HUES6 (cell line): ENCODE measurements at regions not wholly inside any gene's neighbourhood (a gene's known extent, or its start where the extent isn't known, plus 50 kb on each side); places are given as distances from the start of the nearest gene placed in this dataset.
"Not testable (repeated sequence)": the region's sequence is repeated elsewhere in the genome, so short reads cannot be mapped to it uniquely, and the experiment has no call there.

ENCODE experiments used
- H3K27ac ChIP-seq: 2 replicates; pipeline ENCODE4 v1.7.0; 2013; ENCODE audit warnings: low read depth, mild to moderate bottlenecking, low read length, inconsistent platforms
- H3K27me3 ChIP-seq: 2 replicates; pipeline ENCODE4 v1.6.1; 2013; ENCODE audit warnings: low read length; ENCODE audit not compliant: control insufficient read depth, insufficient read depth
- H3K36me3 ChIP-seq: 2 replicates; pipeline ENCODE4 v1.6.1; 2013; ENCODE audit warnings: low read length; ENCODE audit not compliant: control insufficient read depth, insufficient read depth
- H3K4me1 ChIP-seq: 2 replicates; pipeline ENCODE4 v1.6.1; 2013; ENCODE audit warnings: low read length; ENCODE audit not compliant: control insufficient read depth, insufficient read depth
- H3K4me3 ChIP-seq: 2 replicates; pipeline ENCODE4 v1.5.1; 2013; ENCODE audit warnings: low read depth, low read length
- H3K9ac ChIP-seq: one replicate; pipeline ENCODE4 v1.6.1; 2013; ENCODE audit warnings: mild to moderate bottlenecking, low read length
- H3K9me3 ChIP-seq: 2 replicates; pipeline ENCODE4 v1.6.1; 2013; ENCODE audit warnings: low read depth, low read length; ENCODE audit not compliant: control insufficient read depth, insufficient read depth

- not testable (repeated sequence) for H3K9ac ChIP-seq, H3K27me3 ChIP-seq, H3K9me3 ChIP-seq, H3K4me3 ChIP-seq, H3K27ac ChIP-seq, H3K4me1 ChIP-seq, H3K36me3 ChIP-seq
Measured at GRCh38 chr21:5118296-5118679, 5403.1 kb upstream of the TPTE start.

- not testable (repeated sequence) for H3K9me3 ChIP-seq, H3K27ac ChIP-seq, H3K4me1 ChIP-seq, H3K36me3 ChIP-seq, H3K27me3 ChIP-seq, H3K4me3 ChIP-seq, H3K9ac ChIP-seq
Measured at GRCh38 chr21:5119179-5119578, 5402.2 kb upstream of the TPTE start.

- H3K27me3 ChIP-seq, H3K27ac ChIP-seq, H3K4me1 ChIP-seq, H3K9me3 ChIP-seq, H3K36me3 ChIP-seq, H3K4me3 ChIP-seq, H3K9ac ChIP-seq: not testable (repeated sequence)
Measured at GRCh38 chr21:5121399-5121798, 5400.0 kb upstream of the TPTE start.

GRCh38 chr21:5121849-5122248 is 5399.5 kb upstream of the TPTE start:
- H3K4me3 ChIP-seq, H3K27ac ChIP-seq: not testable (repeated sequence)

GRCh38 chr21:5123655-5124054 is 5397.7 kb upstream of the TPTE start:
- H3K4me1 ChIP-seq, H3K9ac ChIP-seq, H3K4me3 ChIP-seq, H3K9me3 ChIP-seq, H3K27ac ChIP-seq, H3K36me3 ChIP-seq, H3K27me3 ChIP-seq: not testable (repeated sequence)

More at GRCh38 chr21:5121849-5122248, 5399.5 kb upstream of the TPTE start:
- not testable (repeated sequence) for H3K36me3 ChIP-seq, H3K4me1 ChIP-seq, H3K27me3 ChIP-seq, H3K9ac ChIP-seq, H3K9me3 ChIP-seq

- peak overlapping the region; percentile 44 for H3K9ac ChIP-seq
- H3K9me3 ChIP-seq, H3K36me3 ChIP-seq, H3K27ac ChIP-seq, H3K27me3 ChIP-seq, H3K4me1 ChIP-seq: not testable (repeated sequence)
- peak overlapping the region; percentile 57 for H3K4me3 ChIP-seq
Measured at GRCh38 chr21:5128261-5128660, 5393.1 kb upstream of the TPTE start.

GRCh38 chr21:5133824-5134223 is 5387.6 kb upstream of the TPTE start:
- H3K4me3 ChIP-seq, H3K27ac ChIP-seq, H3K36me3 ChIP-seq, H3K4me1 ChIP-seq, H3K9me3 ChIP-seq, H3K9ac ChIP-seq, H3K27me3 ChIP-seq: not testable (repeated sequence)

GRCh38 chr21:5136406-5136805 is 5385.0 kb upstream of the TPTE start:
- not testable (repeated sequence) for H3K4me1 ChIP-seq, H3K27ac ChIP-seq, H3K27me3 ChIP-seq, H3K9me3 ChIP-seq, H3K36me3 ChIP-seq, H3K4me3 ChIP-seq, H3K9ac ChIP-seq

GRCh38 chr21:5137006-5137405 is 5384.4 kb upstream of the TPTE start:
- not testable (repeated sequence) for H3K9ac ChIP-seq, H3K9me3 ChIP-seq, H3K27ac ChIP-seq, H3K4me3 ChIP-seq, H3K27me3 ChIP-seq, H3K36me3 ChIP-seq, H3K4me1 ChIP-seq

GRCh38 chr21:5138687-5139086 is 5382.7 kb upstream of the TPTE start:
- not testable (repeated sequence) for H3K4me3 ChIP-seq, H3K4me1 ChIP-seq, H3K9me3 ChIP-seq, H3K27me3 ChIP-seq, H3K27ac ChIP-seq, H3K36me3 ChIP-seq, H3K9ac ChIP-seq

GRCh38 chr21:5139528-5139927 is 5381.9 kb upstream of the TPTE start:
- not testable (repeated sequence) for H3K27ac ChIP-seq, H3K36me3 ChIP-seq, H3K9ac ChIP-seq, H3K9me3 ChIP-seq, H3K27me3 ChIP-seq, H3K4me1 ChIP-seq, H3K4me3 ChIP-seq

- not testable (repeated sequence) for H3K4me1 ChIP-seq, H3K9ac ChIP-seq, H3K27ac ChIP-seq, H3K27me3 ChIP-seq, H3K36me3 ChIP-seq, H3K4me3 ChIP-seq, H3K9me3 ChIP-seq
Measured at GRCh38 chr21:5143011-5143410, 5378.4 kb upstream of the TPTE start.
